GM12892 (cell line): ENCODE measurements at regions not wholly inside any gene's neighbourhood (a gene's known extent, or its start where the extent isn't known, plus 50 kb on each side); places are given as distances from the start of the nearest gene placed in this dataset.

Source experiments
- DNase-seq: peaks from one replicate; pipeline ENCODE4 v3.0.0; 2011; ENCODE audit not compliant: insufficient read length
- FAIRE-seq: peaks from 2 replicates; lab custom pipeline; 2011; peaks lifted over from hg19 to GRCh38; lab: Jason Lieb, UNC
- POLR2A ChIP-seq: IDR thresholded peaks from 2 replicates; pipeline ENCODE4 v1.6.1; 2011; ENCODE audit warnings: low read depth, low read length, control low read depth
- POLR2AphosphoS5 ChIP-seq: IDR thresholded peaks from 2 replicates; pipeline ENCODE4 v1.6.1; 2011; ENCODE audit warnings: low read depth, low read length, control low read depth
- TAF1 ChIP-seq: IDR thresholded peaks from 2 replicates; pipeline ENCODE4 v1.6.1; 2011; ENCODE audit warnings: low read depth, mild to moderate bottlenecking, control low read depth, low read length, borderline replicate concordance

DNA sequence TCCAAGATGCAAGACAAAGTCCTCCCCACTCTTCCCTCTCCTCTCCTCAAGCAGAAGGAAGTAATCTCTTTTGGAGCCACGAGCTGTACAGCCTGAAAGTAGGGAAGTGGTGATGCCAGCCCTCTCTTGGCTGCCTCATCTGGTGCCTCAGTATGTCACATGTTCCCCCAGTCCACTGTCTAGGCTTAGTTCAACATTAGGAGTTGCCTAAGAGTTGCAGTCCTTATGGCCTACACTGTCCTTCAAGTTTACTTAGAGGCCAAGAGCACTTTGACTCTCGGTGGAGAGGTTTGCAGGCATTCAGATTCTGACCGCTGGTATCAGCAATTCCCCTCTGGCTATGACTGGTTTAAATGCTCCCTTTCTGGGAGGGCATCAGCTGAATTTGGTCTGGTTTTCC, 735.6 kb downstream of the GLUD2 start:
- DNase-seq, result no peak
- FAIRE-seq, result no peak
- TF ChIP-seq TAF1 (no peak), POLR2AphosphoS5 (no peak), POLR2A (no peak)

DNA sequence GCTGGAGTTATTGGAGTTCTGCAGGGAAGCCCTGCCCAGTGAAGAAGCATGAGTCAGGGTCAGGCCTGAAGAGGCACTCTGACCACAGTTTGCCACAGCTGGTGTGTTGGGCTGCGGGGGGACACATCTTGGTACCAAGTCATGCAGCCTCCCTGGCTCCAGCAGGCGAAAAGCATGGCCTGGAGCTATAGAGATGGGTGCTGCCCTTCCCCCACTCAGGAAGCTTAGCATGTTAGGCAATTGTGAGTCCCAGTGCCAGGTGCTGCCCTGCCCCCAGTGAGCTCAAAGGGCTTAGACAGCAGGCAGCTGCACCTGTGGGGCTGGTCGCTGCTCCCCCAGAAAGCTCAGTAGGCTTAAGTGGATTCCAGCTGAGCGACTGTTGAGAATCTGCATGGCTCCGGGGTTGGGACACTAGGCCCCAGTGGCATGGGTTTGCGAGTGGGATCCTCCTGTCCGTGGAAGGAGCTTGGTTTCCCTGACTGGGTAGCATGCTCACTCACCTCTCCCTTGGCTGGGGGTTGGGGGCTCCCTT, 755.5 kb downstream of the GLUD2 start:
- no peak for DNase-seq
- TF ChIP-seq TAF1, result no peak
- TF ChIP-seq POLR2AphosphoS5, result no peak
- TF ChIP-seq POLR2A, result no peak
- FAIRE-seq, result no peak

DNA sequence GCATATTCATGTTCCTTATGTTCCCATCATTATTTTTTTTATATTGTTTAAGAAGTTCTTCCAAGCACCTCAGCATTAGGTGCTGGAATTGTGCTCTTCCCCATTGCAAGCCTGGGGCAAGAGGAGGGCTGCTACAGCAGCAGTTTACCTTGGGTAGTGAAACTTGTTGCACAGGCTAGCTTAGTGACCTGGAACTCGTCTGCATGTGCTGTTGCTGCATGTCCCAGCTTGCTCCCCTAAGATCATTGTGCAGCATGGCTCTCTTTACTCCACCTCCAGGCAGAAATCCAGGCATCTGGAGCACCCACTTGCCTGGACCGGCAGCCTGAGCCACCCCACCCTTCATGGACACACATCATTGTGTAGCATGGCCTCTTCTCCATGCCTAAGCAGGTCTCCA, 776.0 kb downstream of the GLUD2 start:
- no peak for FAIRE-seq
- DNase-seq, result no peak
- TF ChIP-seq POLR2A, result no peak
- TF ChIP-seq POLR2AphosphoS5, result no peak
- no peak for TF ChIP-seq TAF1

DNA sequence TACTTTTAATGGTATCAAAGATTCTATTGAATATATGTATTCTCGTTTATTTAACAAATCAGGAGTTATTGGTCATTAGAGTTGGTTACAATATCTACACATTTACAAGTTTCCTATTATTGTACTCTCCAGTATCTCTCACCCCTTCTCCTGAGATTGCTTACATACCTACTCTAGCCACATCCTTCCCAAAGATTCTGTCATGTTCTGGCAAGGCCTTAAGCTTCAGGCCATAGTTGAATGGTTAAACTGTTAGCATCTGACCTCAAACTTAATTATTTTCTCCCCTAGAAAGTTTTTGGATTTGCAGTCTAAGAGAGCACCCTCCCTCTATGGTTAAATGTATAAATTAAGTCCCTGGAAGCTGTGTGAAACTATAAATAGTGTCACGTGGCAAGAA, 784.2 kb downstream of the GLUD2 start:
- DNase-seq, result no peak
- no peak for TF ChIP-seq POLR2AphosphoS5
- no peak for TF ChIP-seq TAF1
- no peak for TF ChIP-seq POLR2A
- no peak for FAIRE-seq

DNA sequence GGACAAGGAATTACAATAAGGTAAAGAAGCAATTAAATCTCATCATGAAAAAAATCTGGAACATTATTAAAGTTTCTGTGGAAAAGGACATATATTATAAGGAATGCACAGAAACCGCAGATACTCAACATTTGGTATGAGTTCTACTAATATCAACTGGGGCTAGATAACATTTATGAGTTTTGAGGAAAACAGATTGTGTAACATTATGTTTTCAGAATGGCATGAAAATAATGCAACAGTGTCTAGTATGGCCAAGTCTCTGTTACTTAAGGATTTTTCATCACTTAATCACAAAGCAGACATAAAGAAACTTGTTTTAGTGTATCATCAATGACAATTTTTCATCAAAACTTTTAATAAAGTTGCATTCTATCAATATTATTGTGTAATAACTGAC, 785.0 kb downstream of the GLUD2 start:
- no peak for DNase-seq
- FAIRE-seq, result no peak
- TF ChIP-seq TAF1, result no peak
- TF ChIP-seq POLR2AphosphoS5, result no peak
- no peak for TF ChIP-seq POLR2A

DNA sequence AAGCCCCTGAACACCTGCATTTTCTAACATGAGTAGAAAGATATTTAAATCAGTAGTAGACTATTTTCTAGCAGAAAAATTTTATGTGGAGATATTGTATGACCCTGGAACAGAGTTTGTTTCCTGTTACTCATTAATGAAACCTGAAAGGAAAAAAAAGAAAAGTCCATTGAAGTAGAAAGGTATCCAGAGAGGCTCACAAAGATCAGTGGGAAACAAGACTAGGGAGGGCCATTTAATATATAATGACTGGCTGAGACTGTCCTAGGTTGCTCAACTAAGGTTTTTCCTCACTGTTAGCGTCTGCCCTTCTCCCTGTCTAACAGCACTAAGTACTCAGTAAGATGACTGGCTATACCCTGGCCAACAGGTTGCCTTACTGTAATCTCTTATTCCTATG, 788.6 kb downstream of the GLUD2 start:
- DNase-seq (no peak), FAIRE-seq (no peak)
- TF ChIP-seq TAF1 (no peak), POLR2A (no peak), POLR2AphosphoS5 (no peak)

DNA sequence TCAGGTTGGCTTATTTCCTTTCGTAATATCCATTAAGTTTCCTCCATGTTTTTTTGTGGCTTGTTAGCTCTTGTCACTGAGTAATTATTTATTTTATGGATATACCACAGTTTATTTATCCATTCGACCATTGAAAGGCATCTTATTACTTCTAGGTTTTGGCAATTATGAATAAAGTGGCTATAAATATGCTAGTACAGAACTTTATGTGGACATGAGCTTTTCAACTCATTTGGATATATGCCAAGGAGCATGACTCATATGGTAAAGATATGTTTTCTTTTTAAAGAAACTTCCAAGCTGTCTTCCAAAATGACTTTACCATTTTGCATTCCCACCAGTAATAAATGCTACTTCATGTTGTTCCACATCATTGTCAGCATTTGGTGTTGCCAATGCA, 803.6 kb downstream of the GLUD2 start:
- TF ChIP-seq POLR2AphosphoS5, result no peak
- no peak for TF ChIP-seq TAF1
- TF ChIP-seq POLR2A, result no peak
- FAIRE-seq, result no peak
- DNase-seq, result no peak

DNA sequence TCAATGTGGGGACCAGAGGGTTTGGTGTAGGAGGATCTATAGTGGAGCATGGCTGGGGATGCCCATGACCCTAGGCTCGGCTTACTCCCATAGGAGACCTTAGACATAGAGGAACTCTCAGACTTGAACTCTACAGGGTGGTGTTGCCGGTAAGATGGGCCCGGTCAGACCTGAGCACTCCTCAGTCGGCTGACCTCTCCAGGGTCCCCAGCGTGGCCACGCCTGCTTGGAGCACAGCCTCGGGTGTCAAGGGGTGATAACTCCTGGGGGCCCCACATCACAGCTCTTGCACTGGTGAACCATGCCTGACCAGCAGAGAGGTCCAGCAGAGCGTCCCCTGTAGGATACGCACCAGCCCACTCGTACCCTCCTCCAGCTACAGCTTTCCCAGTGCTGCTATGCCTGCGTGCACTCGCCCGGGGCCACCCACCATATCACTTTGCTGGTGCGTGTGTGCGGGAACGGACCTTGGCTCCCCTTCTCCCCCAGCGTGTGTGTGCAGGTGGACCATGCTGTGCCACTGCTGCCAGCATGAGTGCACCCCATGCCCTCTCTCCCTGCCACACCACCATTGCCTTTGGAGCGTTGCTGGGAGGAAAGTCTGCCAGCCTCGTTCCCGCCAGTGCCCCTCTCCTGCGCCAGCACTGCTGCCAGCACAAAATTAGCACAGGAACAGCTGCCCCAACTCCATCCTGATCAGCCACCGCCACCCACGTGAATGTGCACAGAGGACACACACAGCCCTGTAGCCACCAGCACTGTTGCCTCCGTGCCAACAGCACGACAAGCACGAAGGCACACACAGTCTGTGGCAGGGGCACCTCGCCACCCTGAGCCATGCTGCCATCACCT, 806.6 kb downstream of the GLUD2 start:
- DNase-seq (no peak), FAIRE-seq (no peak)
- TF ChIP-seq POLR2A (no peak), POLR2AphosphoS5 (no peak), TAF1 (no peak)

DNA sequence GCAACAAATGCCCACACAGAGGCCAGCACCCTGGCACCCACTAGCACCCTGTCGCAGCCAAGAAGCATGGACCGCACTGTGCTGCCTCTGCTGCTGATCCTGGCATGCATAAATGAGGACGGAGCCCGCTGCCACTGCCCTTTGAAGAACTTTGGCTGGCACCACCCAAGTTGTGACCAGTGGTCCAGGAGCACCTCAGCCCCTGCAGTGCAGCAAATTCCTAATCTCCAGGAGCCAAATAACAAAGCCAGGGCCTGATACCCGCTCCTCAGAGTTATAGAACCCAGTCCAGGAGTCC, 807.2 kb downstream of the GLUD2 start:
- TF ChIP-seq TAF1, result no peak
- TF ChIP-seq POLR2AphosphoS5, result no peak
- no peak for TF ChIP-seq POLR2A
- FAIRE-seq, result no peak
- DNase-seq, result no peak

DNA sequence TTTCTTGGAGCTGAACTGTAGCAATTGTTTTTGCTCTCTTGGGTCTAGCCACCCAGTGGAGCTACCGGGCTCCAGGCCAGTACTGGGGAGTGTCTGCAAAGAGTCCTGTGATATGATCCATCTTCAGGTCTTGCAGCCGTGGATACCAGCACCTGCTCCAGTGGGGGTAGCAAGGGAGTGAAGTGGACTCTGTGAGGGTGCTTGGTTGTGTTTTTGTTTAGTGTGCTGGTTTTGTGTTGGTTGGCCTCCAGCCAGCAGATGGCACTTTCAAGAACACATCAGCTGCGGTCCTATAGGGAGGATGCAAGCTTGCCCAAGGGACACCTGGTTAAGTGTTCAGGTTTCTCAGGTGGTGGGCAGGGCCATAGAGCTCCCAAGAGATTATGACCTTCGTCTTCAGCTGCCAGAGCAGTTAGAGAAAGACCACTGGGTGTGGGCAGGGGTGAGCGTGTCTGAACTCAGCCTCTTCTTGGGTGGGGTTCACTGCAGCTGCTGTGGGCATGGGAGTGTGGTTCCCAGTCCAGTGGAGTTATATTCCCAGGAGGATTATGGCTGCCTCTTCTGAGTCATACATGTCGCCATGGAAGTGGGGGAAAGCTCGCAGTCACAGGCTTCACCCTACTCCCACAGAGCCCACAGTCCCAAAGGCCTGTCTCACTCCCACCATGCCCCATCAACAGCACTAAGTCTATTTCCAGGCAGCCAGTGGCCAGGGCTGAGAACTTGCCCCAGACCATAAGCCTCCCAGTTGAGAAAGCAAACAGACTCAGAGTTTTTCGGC, 811.6 kb downstream of the GLUD2 start:
- no peak for TF ChIP-seq POLR2A
- TF ChIP-seq TAF1, result no peak
- TF ChIP-seq POLR2AphosphoS5, result no peak
- FAIRE-seq (no peak), DNase-seq (no peak)

DNA sequence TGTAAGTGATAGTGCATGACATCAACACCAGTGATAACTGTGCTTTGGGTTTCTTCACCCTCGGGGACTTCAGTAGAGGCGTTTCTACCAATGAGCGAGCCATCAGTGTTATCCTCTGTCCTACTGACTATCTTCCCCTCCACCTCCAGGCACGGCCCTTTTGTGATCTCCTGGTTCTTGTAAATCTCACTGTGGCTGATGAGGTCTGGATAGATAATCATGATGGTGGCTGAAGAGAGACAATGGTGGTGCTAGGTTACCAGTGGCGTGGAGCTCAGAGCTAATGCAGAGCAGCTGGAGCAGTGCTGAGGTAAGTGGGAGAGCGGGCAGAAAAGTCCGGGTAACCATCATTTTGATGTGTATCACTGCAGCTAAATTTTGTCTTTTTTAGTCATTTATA, 816.6 kb downstream of the GLUD2 start:
- DNase-seq (no peak), FAIRE-seq (no peak)
- TF ChIP-seq TAF1 (no peak), POLR2AphosphoS5 (no peak), POLR2A (no peak)

DNA sequence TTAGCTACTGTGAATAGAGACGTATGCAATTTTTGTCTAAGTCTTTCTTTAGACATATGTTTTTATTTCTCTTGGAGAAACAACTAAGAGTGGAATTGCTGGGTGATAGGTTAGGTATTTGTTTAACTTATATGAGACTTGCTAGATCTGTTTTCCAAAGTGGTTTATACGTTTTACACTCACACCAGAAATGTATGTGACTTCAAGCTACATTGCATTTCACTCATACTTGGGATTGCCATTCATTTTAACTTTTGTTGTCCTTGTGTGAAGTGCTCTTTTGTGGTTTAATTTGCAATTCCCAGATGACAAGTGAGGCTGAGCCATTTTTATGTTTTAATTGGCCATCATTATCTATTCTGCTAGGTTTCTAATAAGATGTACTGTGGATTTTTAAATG, 817.2 kb downstream of the GLUD2 start:
- FAIRE-seq, result no peak

More for the DNA sequence above, 817.2 kb downstream of the GLUD2 start:
- TF ChIP-seq POLR2AphosphoS5, result no peak
- no peak for TF ChIP-seq TAF1
- no peak for TF ChIP-seq POLR2A
- no peak for DNase-seq
